ENCODE measurements at regions not wholly inside any gene's neighbourhood (a gene's known extent, or its start where the extent isn't known, plus 50 kb on each side); places are given as distances from the start of the nearest gene placed in this dataset.

DNA sequence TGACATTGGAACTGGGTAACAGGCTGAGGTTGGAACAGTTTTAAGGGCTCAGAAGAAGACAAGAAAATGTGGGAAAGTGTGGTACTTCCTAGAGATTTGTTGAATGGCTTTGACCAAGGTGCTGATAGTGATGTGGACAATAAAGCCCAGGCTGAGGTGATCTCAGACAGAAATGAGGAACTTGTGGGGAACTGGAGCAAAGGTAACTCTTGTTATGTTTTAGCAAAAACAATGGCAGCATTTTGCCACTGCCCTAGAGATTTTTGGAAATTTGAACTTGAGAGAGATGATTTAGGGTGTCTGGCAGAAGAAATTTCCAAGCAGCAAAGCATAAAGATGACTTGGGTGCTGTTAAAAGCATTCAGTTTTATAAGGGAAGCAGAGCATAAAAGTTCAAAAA, 474.7 kb upstream of the ADGRB3 start:
- H3K79me2 ChIP-seq, result no peaks in the 10 kb centered on the region
- H3K36me3 ChIP-seq (replicated peaks; ENCODE audit: insufficient read depth, low read depth), result no peaks in the 10 kb centered on the region
- DNase-seq (ENCODE audit: low spot score), result no peak
- H3K9me3 ChIP-seq (ENCODE audit: low read depth), result no peaks in the 10 kb centered on the region
- H3K4me3 ChIP-seq, result no peak overlapping the region
- H3K9me2 ChIP-seq (replicated peaks; ENCODE audit: insufficient read depth), result no peaks in the 10 kb centered on the region
- no peak overlapping the region for H3K27ac ChIP-seq
- H3K4me1 ChIP-seq (ENCODE audit: insufficient read depth), result no peaks in the 10 kb centered on the region
- no peak overlapping the region for H3K4me2 ChIP-seq
- H2AFZ ChIP-seq, result no peak overlapping the region
- TF ChIP-seq EZH2phosphoT487 (IDR thresholded peaks at IDR 0.05; ENCODE audit: low read depth, severe bottlenecking, unreplicated experiment) (no peak), EZH2 (IDR thresholded peaks at IDR 0.05; ENCODE audit: borderline replicate concordance) (no peak)
- TF ChIP-seq, protein P1, sequence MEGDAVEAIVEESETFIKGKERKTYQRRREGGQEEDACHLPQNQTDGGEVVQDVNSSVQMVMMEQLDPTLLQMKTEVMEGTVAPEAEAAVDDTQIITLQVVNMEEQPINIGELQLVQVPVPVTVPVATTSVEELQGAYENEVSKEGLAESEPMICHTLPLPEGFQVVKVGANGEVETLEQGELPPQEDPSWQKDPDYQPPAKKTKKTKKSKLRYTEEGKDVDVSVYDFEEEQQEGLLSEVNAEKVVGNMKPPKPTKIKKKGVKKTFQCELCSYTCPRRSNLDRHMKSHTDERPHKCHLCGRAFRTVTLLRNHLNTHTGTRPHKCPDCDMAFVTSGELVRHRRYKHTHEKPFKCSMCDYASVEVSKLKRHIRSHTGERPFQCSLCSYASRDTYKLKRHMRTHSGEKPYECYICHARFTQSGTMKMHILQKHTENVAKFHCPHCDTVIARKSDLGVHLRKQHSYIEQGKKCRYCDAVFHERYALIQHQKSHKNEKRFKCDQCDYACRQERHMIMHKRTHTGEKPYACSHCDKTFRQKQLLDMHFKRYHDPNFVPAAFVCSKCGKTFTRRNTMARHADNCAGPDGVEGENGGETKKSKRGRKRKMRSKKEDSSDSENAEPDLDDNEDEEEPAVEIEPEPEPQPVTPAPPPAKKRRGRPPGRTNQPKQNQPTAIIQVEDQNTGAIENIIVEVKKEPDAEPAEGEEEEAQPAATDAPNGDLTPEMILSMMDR (IDR thresholded peaks at IDR 0.05; ENCODE audit: poor library complexity), result no peak
- H4K20me1 ChIP-seq (ENCODE audit: insufficient read depth, poor library complexity, severe bottlenecking), result no peaks in the 10 kb centered on the region
- H3K27me3 ChIP-seq, result no peaks in the 10 kb centered on the region

DNA sequence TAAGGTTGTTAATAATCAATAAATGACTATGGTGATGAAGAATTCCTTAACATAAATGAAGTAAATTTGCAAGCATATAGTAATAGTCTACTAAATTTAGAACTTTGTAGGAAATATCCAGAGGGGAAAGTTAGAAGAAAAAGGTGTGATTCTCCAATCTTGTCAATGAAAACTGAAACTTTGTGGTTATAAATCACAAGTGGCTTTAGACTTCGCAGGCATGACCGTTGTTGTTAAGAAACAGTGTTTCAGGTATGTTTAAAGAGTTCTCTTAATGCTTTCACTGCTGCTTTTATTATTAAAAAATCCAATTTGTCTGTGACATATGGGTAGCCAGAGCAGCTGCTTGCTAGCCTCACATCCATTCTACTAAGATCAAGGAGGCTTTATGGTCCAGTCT, 475.6 kb upstream of the ADGRB3 start:
- Histone ChIP-seq H3K9me3 (ENCODE audit: low read depth) (no peaks in the 10 kb centered on the region), H3K27me3 (no peaks in the 10 kb centered on the region), H3K79me2 (no peaks in the 10 kb centered on the region), H3K4me2 (no peak overlapping the region), H3K4me1 (ENCODE audit: insufficient read depth) (no peaks in the 10 kb centered on the region), H2AFZ (no peak overlapping the region), H3K9me2 (replicated peaks; ENCODE audit: insufficient read depth) (no peaks in the 10 kb centered on the region), H3K36me3 (replicated peaks; ENCODE audit: insufficient read depth, low read depth) (no peaks in the 10 kb centered on the region), H4K20me1 (ENCODE audit: insufficient read depth, poor library complexity, severe bottlenecking) (no peaks in the 10 kb centered on the region), H3K27ac (no peak overlapping the region), H3K4me3 (no peak overlapping the region)
- 94% methylated on average over 2 of the region's 2 CpGs for WGBS (ENCODE audit: low lambda C conversion rate, missing lambda C conversion rate)
- no peak for DNase-seq (ENCODE audit: low spot score)
- no peak for TF ChIP-seq EZH2 (IDR thresholded peaks at IDR 0.05; ENCODE audit: borderline replicate concordance)
- TF ChIP-seq, protein P1 (IDR thresholded peaks at IDR 0.05; ENCODE audit: poor library complexity), result no peak
- no peak for TF ChIP-seq EZH2phosphoT487 (IDR thresholded peaks at IDR 0.05; ENCODE audit: low read depth, severe bottlenecking, unreplicated experiment)

DNA sequence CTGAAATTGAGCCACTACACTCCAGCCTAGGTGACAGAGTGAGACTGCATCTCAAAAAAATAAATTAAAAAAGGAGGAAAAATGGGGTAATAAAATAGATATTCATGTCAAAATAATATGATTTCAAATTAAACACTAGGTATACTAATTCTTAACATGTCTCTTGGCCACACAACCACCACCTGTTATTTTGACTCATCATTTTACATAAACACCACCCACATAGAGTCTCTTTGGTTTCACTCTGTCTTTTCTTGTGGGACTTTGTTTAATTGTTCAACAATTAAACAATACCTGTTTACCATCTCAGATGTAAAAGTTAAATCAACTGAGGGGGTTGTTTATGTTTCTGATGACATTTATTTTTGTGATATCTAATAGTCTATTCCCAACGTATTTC, 476.8 kb upstream of the ADGRB3 start:
- TF ChIP-seq, protein P1 (IDR thresholded peaks at IDR 0.05; ENCODE audit: poor library complexity), result no peak
- no peak for TF ChIP-seq EZH2 (IDR thresholded peaks at IDR 0.05; ENCODE audit: borderline replicate concordance)
- no peak for TF ChIP-seq EZH2phosphoT487 (IDR thresholded peaks at IDR 0.05; ENCODE audit: low read depth, severe bottlenecking, unreplicated experiment)
- Histone ChIP-seq H4K20me1 (ENCODE audit: insufficient read depth, poor library complexity, severe bottlenecking) (no peaks in the 10 kb centered on the region), H3K36me3 (replicated peaks; ENCODE audit: insufficient read depth, low read depth) (no peaks in the 10 kb centered on the region), H3K27ac (no peak overlapping the region), H3K9me2 (replicated peaks; ENCODE audit: insufficient read depth) (no peaks in the 10 kb centered on the region), H3K79me2 (no peaks in the 10 kb centered on the region), H3K27me3 (no peaks in the 10 kb centered on the region), H3K9me3 (ENCODE audit: low read depth) (no peaks in the 10 kb centered on the region), H3K4me1 (ENCODE audit: insufficient read depth) (no peaks in the 10 kb centered on the region), H3K4me3 (no peak overlapping the region), H2AFZ (no peak overlapping the region), H3K4me2 (no peak overlapping the region)
- no peak for DNase-seq (ENCODE audit: low spot score)
- 54% methylated on average over 1 of the region's 1 CpG for WGBS (ENCODE audit: low lambda C conversion rate, missing lambda C conversion rate)

DNA sequence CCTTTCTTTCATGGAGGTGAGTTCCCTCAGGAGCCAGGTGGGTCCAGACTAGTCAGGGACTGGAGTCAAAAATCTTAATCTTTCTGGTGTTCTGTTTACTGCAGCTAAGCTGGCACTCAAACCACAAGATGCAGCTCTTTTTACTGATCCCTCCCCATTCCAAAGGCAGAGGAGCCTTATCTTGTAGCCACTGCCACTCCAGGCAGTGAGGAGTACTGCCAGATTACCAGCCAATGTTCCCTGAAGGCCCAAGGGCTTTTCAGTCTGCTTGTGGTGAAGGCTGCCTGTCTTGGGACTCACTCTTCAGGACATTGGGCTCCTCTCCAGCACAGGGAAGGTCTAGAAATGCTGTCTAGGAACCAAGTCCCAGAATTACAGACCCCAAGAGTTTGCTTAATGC, 490.4 kb upstream of the ADGRB3 start:
- Histone ChIP-seq H3K27ac (no peak overlapping the region), H3K27me3 (no peaks in the 10 kb centered on the region), H3K79me2 (no peaks in the 10 kb centered on the region), H3K4me1 (ENCODE audit: insufficient read depth) (no peaks in the 10 kb centered on the region), H3K4me3 (no peak overlapping the region), H3K9me3 (ENCODE audit: low read depth) (no peaks in the 10 kb centered on the region), H3K4me2 (no peak overlapping the region), H2AFZ (no peak overlapping the region), H3K36me3 (replicated peaks; ENCODE audit: insufficient read depth, low read depth) (no peaks in the 10 kb centered on the region), H4K20me1 (ENCODE audit: insufficient read depth, poor library complexity, severe bottlenecking) (no peaks in the 10 kb centered on the region), H3K9me2 (replicated peaks; ENCODE audit: insufficient read depth) (no peaks in the 10 kb centered on the region)
- TF ChIP-seq, protein P1 (IDR thresholded peaks at IDR 0.05; ENCODE audit: poor library complexity), result no peak
- TF ChIP-seq EZH2phosphoT487 (IDR thresholded peaks at IDR 0.05; ENCODE audit: low read depth, severe bottlenecking, unreplicated experiment) (no peak), EZH2 (IDR thresholded peaks at IDR 0.05; ENCODE audit: borderline replicate concordance) (no peak)
- DNase-seq (ENCODE audit: low spot score), result no peak

Data from hepatocyte (in vitro differentiated cells).